ENCODE measurements at regions not wholly inside any gene's neighbourhood (a gene's known extent, or its start where the extent isn't known, plus 50 kb on each side); places are given as distances from the start of the nearest gene placed in this dataset.

- TF ChIP-seq CTCF (conservative IDR thresholded peaks at IDR 0.05) (no peak), ZFX (IDR thresholded peaks at IDR 0.05) (no peak)
Observed at GRCh38 chr14:101441710-101442109, 119.6 kb upstream of the DIO3 start.
